GM12878 (cell line): ENCODE measurements at regions not wholly inside any gene's neighbourhood (a gene's known extent, or its start where the extent isn't known, plus 50 kb on each side); places are given as distances from the start of the nearest gene placed in this dataset.

Source experiments
- ATAC-seq: fragments of 200-7000 bp; cut with Tn5 transposase; 3 replicates; pipeline ENCODE4 v1.9.1; 2020; ENCODE audit warnings: mild to moderate bottlenecking, moderate library complexity
- BruUV-seq: library from RNA; stranded (reverse); fragments of 400-500 nt; replicated peaks from 2 replicates; lab custom pipeline; 2021; lab: Mats Ljungman, UMichigan
- CTCF ChIA-PET: fragments of 300-600 bp; sonication (Branson Sonifier 250); formaldehyde crosslinking; extraction: SDS; loops from one replicate; lab custom pipeline; 2021; ENCODE audit warnings: inconsistent platforms; lab: Yijun Ruan, JAX
- POLR2A ChIA-PET: fragments of 350-600 bp; formaldehyde crosslinking; extraction: SDS; loops from one replicate; lab custom pipeline; 2021; ENCODE audit warnings: inconsistent platforms; lab: Charles Lee
- RAD21 ChIA-PET: fragments of 300-600 bp; sonication (Branson Sonifier 250); formaldehyde crosslinking; loops from one replicate; lab custom pipeline; 2023; ENCODE audit warnings: antibody characterized with exemption; ENCODE audit not compliant: unreplicated experiment; lab: Charles Lee
- SMC1A ChIA-PET: fragments of 300-600 bp; sonication (Branson Sonifier 250); formaldehyde crosslinking; loops from one replicate; lab custom pipeline; 2023; ENCODE audit not compliant: unreplicated experiment, uncharacterized antibody; lab: Charles Lee
- DNase-seq: peaks from one replicate; pipeline ENCODE4 v3.0.0-alpha.2; 2011; ENCODE audit warnings: low read depth, low spot score
- FAIRE-seq: peaks from 3 replicates; lab custom pipeline; 2011; peaks lifted over from hg19 to GRCh38; lab: Jason Lieb, UNC
- H2AFZ ChIP-seq: 2 replicates; pipeline ENCODE4 v1.6.0; 2011; ENCODE audit warnings: low read depth, low read length, control low read depth; ENCODE audit not compliant: control insufficient read depth
- H3K27ac ChIP-seq: 2 replicates; pipeline ENCODE4 v1.5.1; 2011; ENCODE audit warnings: control low read depth; ENCODE audit not compliant: control insufficient read depth, insufficient read depth
- H3K27me3 ChIP-seq, 2 experiments: replicated peaks in 1 of 2; 2 replicates each; pipeline versions ENCODE4 v1.6.0 to v1.6.1; 2011; ENCODE audit warnings: low read length in 1 of 2; ENCODE audit not compliant: control insufficient read depth in 2 of 2, insufficient read depth in 2 of 2
- H3K36me3 ChIP-seq, 2 experiments: 2 replicates each; pipeline ENCODE4 v1.5.1; 2011; ENCODE audit warnings: low read length in 1 of 2; ENCODE audit not compliant: control insufficient read depth in 2 of 2, insufficient read depth in 2 of 2
- H3K4me1 ChIP-seq: 2 replicates; pipeline ENCODE4 v1.6.1; 2011; ENCODE audit warnings: mild to moderate bottlenecking, low read length, moderate library complexity, mixed read lengths; ENCODE audit not compliant: control insufficient read depth, insufficient read depth
- H3K4me2 ChIP-seq: 2 replicates; pipeline ENCODE4 v1.6.0; 2011; ENCODE audit warnings: control low read depth; ENCODE audit not compliant: control insufficient read depth, insufficient read depth
- H3K4me3 ChIP-seq: fragments of 200-600 bp; sonication (generic); 2 replicates; pipeline ENCODE4 v1.5.1; 2016
- H3K79me2 ChIP-seq: 2 replicates; pipeline ENCODE4 v1.6.0; 2011; ENCODE audit warnings: low read length; ENCODE audit not compliant: control insufficient read depth, insufficient read depth
- H3K9ac ChIP-seq: 2 replicates; pipeline ENCODE4 v1.8.0; 2011; ENCODE audit warnings: low read length, control low read depth, mixed read lengths; ENCODE audit not compliant: control insufficient read depth, insufficient read depth
- H3K9me3 ChIP-seq: replicated peaks from 3 replicates; pipeline ENCODE4 v1.5.1; 2011; ENCODE audit warnings: mild to moderate bottlenecking, low read length; ENCODE audit not compliant: control insufficient read depth, insufficient read depth
- H4K20me1 ChIP-seq: 2 replicates; pipeline ENCODE4 v1.6.0; 2011; ENCODE audit not compliant: control insufficient read depth, insufficient read depth
- FOXK2 ChIP-seq: fragments of 450-650 bp; IDR thresholded peaks from 2 replicates; pipeline ENCODE4 v1.6.1; 2017; ENCODE audit warnings: mild to moderate bottlenecking, moderate library complexity
- GATAD2B ChIP-seq: fragments of 450-650 bp; conservative IDR thresholded peaks from 2 replicates; pipeline ENCODE4 v1.6.1; 2017; ENCODE audit warnings: low read depth, mild to moderate bottlenecking, moderate library complexity
- HDGF ChIP-seq: fragments of 450-650 bp; IDR thresholded peaks from 2 replicates; pipeline ENCODE4 v1.6.1; 2016; ENCODE audit warnings: antibody characterized with exemption
- NR2C2 ChIP-seq: IDR thresholded peaks from 2 replicates; pipeline ENCODE4 v1.6.1; 2011; ENCODE audit warnings: borderline replicate concordance, low read depth; ENCODE audit not compliant: control insufficient read depth, insufficient read length
- POLR2A ChIP-seq: IDR thresholded peaks from 2 replicates; pipeline ENCODE4 v1.6.1; 2011; ENCODE audit warnings: low read depth, mild to moderate bottlenecking, low read length
- YBX1 ChIP-seq: fragments of 450-650 bp; IDR thresholded peaks from 2 replicates; pipeline ENCODE4 v1.6.1; 2016; ENCODE audit warnings: antibody characterized with exemption
- ZSCAN29 ChIP-seq: fragments of 450-650 bp; IDR thresholded peaks from 2 replicates; pipeline ENCODE4 v1.6.1; 2017; ENCODE audit warnings: mild to moderate bottlenecking, moderate library complexity
- WGBS: methylation state at CpG from one replicate; pipeline ENCODE4 v1.1.6; 2016; ENCODE audit warnings: low lambda C conversion rate; ENCODE audit not compliant: insufficient replicate concordance, insufficient coverage; ENCODE audit errors: missing lambda C conversion rate; 5-methylcytosine and 5-hydroxymethylcytosine counted together
- in situ Hi-C: fragments of 300-500 bp; cut with MboI; formaldehyde crosslinking; loops from 9 replicates; pipeline ENCODE4 v1.14.3; 2018; ENCODE audit warnings: mixed read lengths
- intact Hi-C: fragments of 100-400 bp; cut with micrococcal nuclease; formaldehyde crosslinking; loops from one replicate; pipeline ENCODE4 v1.14.2; 2022; ENCODE audit not compliant: unreplicated experiment
- TF ChIP-seq, protein P1 (sequence below): fragments of 450-650 bp; IDR thresholded peaks from 2 replicates; pipeline ENCODE4 v1.6.1; 2017; ENCODE audit warnings: mild to moderate bottlenecking, low read depth, inconsistent platforms; ENCODE audit not compliant: poor library complexity, severe bottlenecking
- TF ChIP-seq, protein P2 (sequence below): fragments of 450-650 bp; IDR thresholded peaks from 2 replicates; pipeline ENCODE4 v1.6.1; 2017; ENCODE audit warnings: low read depth, mild to moderate bottlenecking, moderate library complexity
- TF ChIP-seq, protein P3 (sequence below): IDR thresholded peaks from 2 replicates; pipeline ENCODE4 v1.6.1; 2011; ENCODE audit warnings: borderline replicate concordance, low read depth, mild to moderate bottlenecking, moderate library complexity, mixed read lengths, low read length; ENCODE audit not compliant: insufficient read depth; ENCODE audit errors: extremely low read length

DNA sequence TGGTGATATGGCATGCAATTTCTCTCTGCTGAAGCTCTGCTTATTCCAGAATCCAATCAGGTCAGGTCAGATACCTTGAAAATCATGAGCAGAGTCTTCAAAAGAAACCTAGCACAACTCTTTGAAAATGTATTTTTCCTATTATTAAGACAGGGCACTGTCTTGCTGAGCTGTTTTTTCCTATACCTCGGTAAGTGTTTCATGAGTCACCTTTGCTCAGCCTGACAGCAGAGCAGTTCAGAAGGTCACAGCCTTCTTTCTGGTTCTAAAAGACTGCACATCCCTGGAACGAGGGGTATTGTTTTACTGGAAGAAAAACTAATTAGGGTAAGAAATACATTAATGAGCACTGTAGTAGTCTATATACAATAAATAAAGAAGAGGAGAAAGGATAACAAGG is 422.0 kb downstream of the SOX2 start:
- FAIRE-seq (no peak), ATAC-seq (no peak), DNase-seq (no peak)
- no peak overlapping the region for H3K9ac ChIP-seq
- ChIA-PET POLR2A (no interaction called here), SMC1A (no interaction called here), RAD21 (no interaction called here), CTCF (no interaction called here)
- no TSS peak for BruUV-seq
- no peaks in the 10 kb centered on the region for H3K4me1 ChIP-seq
- TF ChIP-seq YBX1 = no peak
- no peak for TF ChIP-seq FOXK2
- TF ChIP-seq GATAD2B = no peak
- no peak for TF ChIP-seq POLR2A
- no peak for TF ChIP-seq HDGF
- TF ChIP-seq, protein P1, sequence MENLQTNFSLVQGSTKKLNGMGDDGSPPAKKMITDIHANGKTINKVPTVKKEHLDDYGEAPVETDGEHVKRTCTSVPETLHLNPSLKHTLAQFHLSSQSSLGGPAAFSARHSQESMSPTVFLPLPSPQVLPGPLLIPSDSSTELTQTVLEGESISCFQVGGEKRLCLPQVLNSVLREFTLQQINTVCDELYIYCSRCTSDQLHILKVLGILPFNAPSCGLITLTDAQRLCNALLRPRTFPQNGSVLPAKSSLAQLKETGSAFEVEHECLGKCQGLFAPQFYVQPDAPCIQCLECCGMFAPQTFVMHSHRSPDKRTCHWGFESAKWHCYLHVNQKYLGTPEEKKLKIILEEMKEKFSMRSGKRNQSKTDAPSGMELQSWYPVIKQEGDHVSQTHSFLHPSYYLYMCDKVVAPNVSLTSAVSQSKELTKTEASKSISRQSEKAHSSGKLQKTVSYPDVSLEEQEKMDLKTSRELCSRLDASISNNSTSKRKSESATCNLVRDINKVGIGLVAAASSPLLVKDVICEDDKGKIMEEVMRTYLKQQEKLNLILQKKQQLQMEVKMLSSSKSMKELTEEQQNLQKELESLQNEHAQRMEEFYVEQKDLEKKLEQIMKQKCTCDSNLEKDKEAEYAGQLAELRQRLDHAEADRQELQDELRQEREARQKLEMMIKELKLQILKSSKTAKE = no peak
- TF ChIP-seq NR2C2 = no peak
- TF ChIP-seq, protein P2, sequence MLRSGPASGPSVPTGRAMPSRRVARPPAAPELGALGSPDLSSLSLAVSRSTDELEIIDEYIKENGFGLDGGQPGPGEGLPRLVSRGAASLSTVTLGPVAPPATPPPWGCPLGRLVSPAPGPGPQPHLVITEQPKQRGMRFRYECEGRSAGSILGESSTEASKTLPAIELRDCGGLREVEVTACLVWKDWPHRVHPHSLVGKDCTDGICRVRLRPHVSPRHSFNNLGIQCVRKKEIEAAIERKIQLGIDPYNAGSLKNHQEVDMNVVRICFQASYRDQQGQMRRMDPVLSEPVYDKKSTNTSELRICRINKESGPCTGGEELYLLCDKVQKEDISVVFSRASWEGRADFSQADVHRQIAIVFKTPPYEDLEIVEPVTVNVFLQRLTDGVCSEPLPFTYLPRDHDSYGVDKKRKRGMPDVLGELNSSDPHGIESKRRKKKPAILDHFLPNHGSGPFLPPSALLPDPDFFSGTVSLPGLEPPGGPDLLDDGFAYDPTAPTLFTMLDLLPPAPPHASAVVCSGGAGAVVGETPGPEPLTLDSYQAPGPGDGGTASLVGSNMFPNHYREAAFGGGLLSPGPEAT = no peak
- TF ChIP-seq, protein P3, sequence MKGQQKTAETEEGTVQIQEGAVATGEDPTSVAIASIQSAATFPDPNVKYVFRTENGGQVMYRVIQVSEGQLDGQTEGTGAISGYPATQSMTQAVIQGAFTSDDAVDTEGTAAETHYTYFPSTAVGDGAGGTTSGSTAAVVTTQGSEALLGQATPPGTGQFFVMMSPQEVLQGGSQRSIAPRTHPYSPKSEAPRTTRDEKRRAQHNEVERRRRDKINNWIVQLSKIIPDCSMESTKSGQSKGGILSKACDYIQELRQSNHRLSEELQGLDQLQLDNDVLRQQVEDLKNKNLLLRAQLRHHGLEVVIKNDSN = no peak
- no peak for TF ChIP-seq ZSCAN29
- H2AFZ ChIP-seq = no peak overlapping the region
- intact Hi-C loops = no loop called here
- H4K20me1 ChIP-seq = no peaks in the 10 kb centered on the region
- WGBS = 0% methylated on average over 2 of the region's 2 CpGs
- H3K27me3 ChIP-seq = no peaks in the 10 kb centered on the region; a peak in 2 of 4 replicates
- no peak overlapping the region for H3K4me3 ChIP-seq
- no peak overlapping the region for H3K4me2 ChIP-seq
- H3K9me3 ChIP-seq = no peaks in the 10 kb centered on the region
- in situ Hi-C loops = no loop called here
- no peak overlapping the region for H3K27ac ChIP-seq
- no peaks in the 10 kb centered on the region for H3K79me2 ChIP-seq
- no peaks in the 10 kb centered on the region for H3K36me3 ChIP-seq
